ENCODE measurements at regions not wholly inside any gene's neighbourhood (a gene's known extent, or its start where the extent isn't known, plus 50 kb on each side); places are given as distances from the start of the nearest gene placed in this dataset.

GRCh38 chr5:62786099-62786498, 207.5 kb downstream of the LRRC70 start:
- TF ChIP-seq CTCF (IDR thresholded peaks at IDR 0.05) = no peak
- TF ChIP-seq POLR2A (IDR thresholded peaks at IDR 0.05) = no peak
